DND-41 (cell line): ENCODE measurements at regions not wholly inside any gene's neighbourhood (a gene's known extent, or its start where the extent isn't known, plus 50 kb on each side); places are given as distances from the start of the nearest gene placed in this dataset.

ENCODE experiments used
- CTCF ChIP-seq: IDR thresholded peaks from 2 replicates; pipeline ENCODE4 v1.5.1; 2012; ENCODE audit warnings: borderline replicate concordance, low read length, moderate library complexity, mild to moderate bottlenecking; ENCODE audit not compliant: poor library complexity, severe bottlenecking; ENCODE audit errors: extremely low read depth
- EZH2 ChIP-seq: IDR thresholded peaks from 3 replicates; pipeline ENCODE4 v1.6.1; 2012; ENCODE audit warnings: borderline replicate concordance, low read depth, mild to moderate bottlenecking, moderate library complexity, low read length, inconsistent platforms; ENCODE audit not compliant: severe bottlenecking

GRCh38 chr7:65731562-65732035 lies 141.3 kb upstream of the VKORC1L1 start:
- no peak for TF ChIP-seq CTCF
- TF ChIP-seq EZH2, result no peak
